Activated CD4-positive, alpha-beta T cell treated with anti-CD3 and anti-CD28 coated beads, Interleukin-2, amount 50 U/mL, for 48 hours (primary cell): ENCODE measurements at regions not wholly inside any gene's neighbourhood (a gene's known extent, or its start where the extent isn't known, plus 50 kb on each side); places are given as distances from the start of the nearest gene placed in this dataset.
A peak's percentile ranks its signal among the peaks of the same experiment; 100 is the strongest.

Source experiments
- DNase-seq, 2 experiments: peaks; one replicate each; pipeline ENCODE4 v3.0.0-alpha.2; 2020

GRCh38 chr9:127553793-127554192 lies 58.3 kb upstream of the STXBP1 start:
- no peak for DNase-seq

- no peak for DNase-seq
Observed at GRCh38 chr9:127554966-127555839, 56.9 kb upstream of the STXBP1 start.

- DNase-seq, result peak; percentile 66 to 72
Observed at GRCh38 chr9:127555840-127556820, 55.9 kb upstream of the STXBP1 start.

GRCh38 chr9:127556871-127557270 lies 55.2 kb upstream of the STXBP1 start:
- DNase-seq, result no peak

- no peak for DNase-seq
Observed at GRCh38 chr9:127557466-127557869, 54.6 kb upstream of the STXBP1 start.

- no peak for DNase-seq
Observed at GRCh38 chr9:127557998-127558546, 54.0 kb upstream of the STXBP1 start.

GRCh38 chr9:127558581-127559246 lies 53.4 kb upstream of the STXBP1 start:
- no peak for DNase-seq

- no peak for DNase-seq
Observed at GRCh38 chr9:127559247-127559680, 52.8 kb upstream of the STXBP1 start.

- peak in 1 of 2 experiments; percentile 28 for DNase-seq
Observed at GRCh38 chr9:127561491-127562278, 50.4 kb upstream of the STXBP1 start.
